ENCODE measurements at regions not wholly inside any gene's neighbourhood (a gene's known extent, or its start where the extent isn't known, plus 50 kb on each side); places are given as distances from the start of the nearest gene placed in this dataset.

DNA sequence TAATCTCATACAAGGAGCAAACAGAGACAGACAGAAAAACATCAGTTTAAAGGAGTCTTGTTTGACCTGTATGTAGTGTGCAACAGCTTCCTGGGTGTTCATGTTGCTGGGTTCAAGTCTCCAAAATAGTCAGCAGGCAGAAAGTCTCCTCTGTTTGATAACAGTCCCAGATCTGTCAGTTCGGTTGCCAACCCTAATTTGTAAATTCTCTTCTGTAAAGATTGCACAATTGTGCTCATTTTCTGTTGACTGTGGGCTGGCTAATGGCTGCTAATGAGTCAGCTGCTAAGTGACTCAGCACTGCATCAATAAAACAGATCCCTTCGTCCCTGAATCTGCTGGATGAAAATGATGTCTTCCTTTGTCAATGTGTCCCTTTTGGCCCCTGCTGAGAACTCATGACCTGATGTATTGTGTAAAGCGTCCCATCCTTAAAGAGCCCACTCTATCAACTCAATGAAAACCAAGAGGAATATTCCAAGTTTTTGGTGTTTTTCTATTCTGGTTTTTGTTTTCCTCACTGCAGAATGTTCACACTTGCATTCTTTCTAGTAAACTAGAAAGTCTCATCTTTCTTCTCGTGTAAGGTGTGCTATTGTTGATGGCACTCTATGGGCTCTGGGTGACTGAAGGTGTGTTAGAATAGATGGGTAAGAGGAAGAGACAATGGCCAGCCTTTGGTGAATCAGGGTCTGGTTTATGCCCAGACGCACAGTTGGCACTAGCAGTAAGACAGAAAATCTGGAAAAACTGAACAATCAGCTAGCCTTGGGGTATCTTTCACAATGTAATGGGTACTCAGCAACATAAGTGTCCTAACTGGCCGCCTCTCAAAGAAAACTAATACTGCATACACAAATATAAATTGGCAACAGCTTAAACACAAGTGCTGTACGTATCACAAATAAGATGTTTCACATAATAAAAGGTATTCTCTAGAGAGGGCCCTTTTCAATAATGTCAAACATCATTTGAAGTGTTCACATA lies 75.1 kb upstream of the SIPA1L2 start:
- 1% methylated on average over 7 of the region's 7 CpGs for whole genome bisulfite sequencing (ENCODE audit: insufficient coverage, low coverage, missing lambda C conversion rate)
- Histone ChIP-seq H3K4me2 (ENCODE audit: insufficient read depth, low read length) (no peak overlapping the region), H3K9ac (ENCODE audit: insufficient read depth in 1 of 2, low read depth in 2 of 2, low read length in 2 of 2) (no peak overlapping the region), H3K4me3 (no peak overlapping the region), H3K9me3 (replicated peaks; ENCODE audit: control insufficient read depth, insufficient read depth, low read depth, low read length) (no peaks in the 10 kb centered on the region), H3K4me1 (replicated peaks in 1 of 2; ENCODE audit: control insufficient read depth in 2 of 2, insufficient read depth in 2 of 2, low read length in 2 of 2) (no peaks in the 10 kb centered on the region; a peak in 1 of 5 replicates), H3K27me3 (ENCODE audit: control insufficient read depth in 2 of 2, insufficient read depth in 2 of 2, low read length in 2 of 2) (no peaks in the 10 kb centered on the region), H3K27ac (ENCODE audit: extremely low read depth, low read depth, low read length) (no peak overlapping the region), H3K79me2 (ENCODE audit: control insufficient read depth, insufficient read depth, low read length) (no peaks in the 10 kb centered on the region), H3K36me3 (ENCODE audit: control insufficient read depth, insufficient read depth, low read length) (no peaks in the 10 kb centered on the region), H4K20me1 (replicated peaks; ENCODE audit: control insufficient read depth, insufficient read depth, low read length) (no peaks in the 10 kb centered on the region; the same call in 1 of the 2 replicates), H2AFZ (ENCODE audit: low read depth, low read length) (no peak overlapping the region), H3K9me1 (ENCODE audit: control insufficient read depth, insufficient read depth, low read length) (no peaks in the 10 kb centered on the region)
- BruUV-seq (replicated peaks), result no TSS peak
- FAIRE-seq, result no peak
- in situ Hi-C loops (cut with MboI) (no loop called here), intact Hi-C loops (cut with micrococcal nuclease) (no loop called here)
- ChIA-PET POLR2A (no interaction called here), CTCF (ENCODE audit: low intra/inter-chr PET ratio) (no interaction called here)
- no peak for ATAC-seq
- DNase-seq (ENCODE audit: extremely low read depth in 1 of 4, low spot score in 3 of 4), result peak in 1 of 4 experiments; percentile 5
- no peak for TF ChIP-seq FOXJ3 (CRISPR knock-in tag; IDR thresholded peaks at IDR 0.05)
- no peak for TF ChIP-seq PYGO2 (tag; IDR thresholded peaks at IDR 0.05)
- no peak for TF ChIP-seq ZNF408 (CRISPR knock-in tag; IDR thresholded peaks at IDR 0.05; ENCODE audit: low read depth)
- no peak for TF ChIP-seq ZSCAN32 (CRISPR knock-in tag; IDR thresholded peaks at IDR 0.05)
- no peak for TF ChIP-seq ZNF140 (CRISPR knock-in tag; IDR thresholded peaks at IDR 0.05)
- no peak for TF ChIP-seq ZNF436 (CRISPR knock-in tag; IDR thresholded peaks at IDR 0.05)
- TF ChIP-seq, protein P1, sequence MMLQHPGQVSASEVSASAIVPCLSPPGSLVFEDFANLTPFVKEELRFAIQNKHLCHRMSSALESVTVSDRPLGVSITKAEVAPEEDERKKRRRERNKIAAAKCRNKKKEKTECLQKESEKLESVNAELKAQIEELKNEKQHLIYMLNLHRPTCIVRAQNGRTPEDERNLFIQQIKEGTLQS (IDR thresholded peaks at IDR 0.05), result peak; percentile 67
- TF ChIP-seq, protein P1 (CRISPR knock-in tag; conservative IDR thresholded peaks at IDR 0.05), result no peak
- peak; percentile 52; the same call in 1 of the 2 replicates for TF ChIP-seq MAFG (tag; conservative IDR thresholded peaks at IDR 0.05)
- TF ChIP-seq CBX5 (IDR thresholded peaks at IDR 0.05; ENCODE audit: borderline replicate concordance, low read depth), result no peak
- TF ChIP-seq NFE2 (IDR thresholded peaks at IDR 0.05; ENCODE audit: low read depth), result peak; percentile 65
- TF ChIP-seq SNIP1 (IDR thresholded peaks at IDR 0.05; ENCODE audit: low read depth), result no peak
- no peak for TF ChIP-seq ILK (tag; IDR thresholded peaks at IDR 0.05; ENCODE audit: borderline replicate concordance, low read depth)
- peak; percentile 60; the same call in 1 of the 2 replicates for TF ChIP-seq JUND (IDR thresholded peaks at IDR 0.05; ENCODE audit: borderline replicate concordance, low read depth, low read length)
- TF ChIP-seq JUND (tag; IDR thresholded peaks at IDR 0.05; ENCODE audit: borderline replicate concordance, low read depth, low read length), result peak; percentile 75; the same call in 2 of the 3 replicates
- peak; percentile 31; the same call in 1 of the 2 replicates for TF ChIP-seq MAFK (IDR thresholded peaks at IDR 0.05; ENCODE audit: low read length)
